Keratinocyte (primary cell): ENCODE measurements at regions not wholly inside any gene's neighbourhood (a gene's known extent, or its start where the extent isn't known, plus 50 kb on each side); places are given as distances from the start of the nearest gene placed in this dataset.

Experiments used
- DNase-seq: peaks from one replicate; pipeline ENCODE4 v3.0.0-alpha.2; 2011; ENCODE audit warnings: low read depth, missing footprints, low spot score
- FAIRE-seq: peaks from 2 replicates; lab custom pipeline; 2011; peaks lifted over from hg19 to GRCh38; lab: Jason Lieb, UNC
- H2AFZ ChIP-seq: 2 replicates; pipeline ENCODE4 v1.6.0; 2012; ENCODE audit warnings: low read length, control low read depth, inconsistent platforms; ENCODE audit not compliant: control insufficient read depth
- H3K27ac ChIP-seq: 2 replicates; pipeline ENCODE4 v1.5.1; 2011; ENCODE audit warnings: low read length; ENCODE audit not compliant: control insufficient read depth, insufficient read depth
- H3K27me3 ChIP-seq: 3 replicates; pipeline ENCODE4 v1.6.0; 2011; ENCODE audit warnings: low read length; ENCODE audit not compliant: control insufficient read depth, insufficient read depth; ENCODE audit errors: extremely low read depth
- H3K36me3 ChIP-seq, 2 experiments: 2 replicates in 1 of 2; 3 replicates in 1 of 2; pipeline ENCODE4 v1.5.1; 2011; ENCODE audit warnings: low read length in 2 of 2, mild to moderate bottlenecking in 1 of 2; ENCODE audit not compliant: control insufficient read depth in 2 of 2, insufficient read depth in 2 of 2; ENCODE audit errors: extremely low read depth in 1 of 2
- H3K4me1 ChIP-seq: 3 replicates; pipeline ENCODE4 v1.5.1; 2011; ENCODE audit warnings: low read length; ENCODE audit not compliant: control insufficient read depth, insufficient read depth; ENCODE audit errors: extremely low read depth
- H3K4me2 ChIP-seq: 3 replicates; pipeline ENCODE4 v1.6.0; 2011; ENCODE audit warnings: low read depth, low read length; ENCODE audit not compliant: control insufficient read depth, insufficient read depth; ENCODE audit errors: extremely low read depth
- H3K4me3 ChIP-seq, 3 experiments: fragments of 200-600 bp in 1 of 3; sonication (generic) in 1 of 3; 2 replicates in 2 of 3; 3 replicates in 1 of 3; pipeline ENCODE4 v1.5.1; 2011 to 2016; ENCODE audit warnings: low read length in 3 of 3, mild to moderate bottlenecking in 3 of 3, control low read depth in 2 of 3, inconsistent platforms in 1 of 3, low read depth in 1 of 3, mixed read lengths in 1 of 3, mixed run types in 1 of 3, moderate library complexity in 1 of 3; ENCODE audit not compliant: control insufficient read depth in 2 of 3, insufficient read depth in 2 of 3; ENCODE audit errors: extremely low read depth in 1 of 3
- H3K79me2 ChIP-seq: 2 replicates; pipeline ENCODE4 v1.6.0; 2012; ENCODE audit warnings: low read length; ENCODE audit not compliant: control insufficient read depth, insufficient read depth
- H3K9ac ChIP-seq: 3 replicates; pipeline ENCODE4 v1.6.0; 2011; ENCODE audit warnings: low read length; ENCODE audit not compliant: control insufficient read depth, insufficient read depth; ENCODE audit errors: extremely low read depth
- H3K9me1 ChIP-seq: 3 replicates; pipeline ENCODE4 v1.6.0; 2011; ENCODE audit warnings: low read length; ENCODE audit not compliant: control insufficient read depth, insufficient read depth; ENCODE audit errors: extremely low read depth
- H3K9me3 ChIP-seq: 2 replicates; pipeline ENCODE4 v1.5.1; 2012; ENCODE audit warnings: low read depth, low read length; ENCODE audit not compliant: control insufficient read depth
- H4K20me1 ChIP-seq: 3 replicates; pipeline ENCODE4 v1.6.0; 2011; ENCODE audit warnings: low read length; ENCODE audit not compliant: control insufficient read depth, insufficient read depth; ENCODE audit errors: extremely low read depth
- CTCF ChIP-seq, 3 experiments: IDR thresholded peaks in 1 of 3; conservative IDR thresholded peaks in 1 of 3; optimal IDR thresholded peaks in 1 of 3; 2 replicates in 2 of 3; 3 replicates in 1 of 3; pipeline versions ENCODE3 to v1.5.1; 2011; ENCODE audit warnings: low read length in 3 of 3, mild to moderate bottlenecking in 3 of 3, moderate library complexity in 2 of 3, control low read depth in 1 of 3, inconsistent platforms in 1 of 3; ENCODE audit not compliant: insufficient read depth in 2 of 3; ENCODE audit errors: extremely low read depth in 1 of 3
- EZH2 ChIP-seq: IDR thresholded peaks from one replicate; pipeline ENCODE4 v1.6.1; 2012; ENCODE audit warnings: inconsistent platforms, mild to moderate bottlenecking, low read length, moderate library complexity
- dilution Hi-C: fragments of 300-500 bp; cut with MboI; formaldehyde crosslinking; loops from one replicate; pipeline ENCODE4 v1.7.0; 2020; ENCODE audit warnings: low sequenced_read_pairs; ENCODE audit not compliant: extremely low pct_ligation_motif_present

- Histone ChIP-seq H3K27ac (no peak overlapping the region), H3K79me2 (no peaks in the 10 kb centered on the region), H3K4me2 (no peak overlapping the region), H3K4me1 (no peaks in the 10 kb centered on the region), H3K9ac (no peak overlapping the region), H3K36me3 (no peaks in the 10 kb centered on the region), H3K9me3 (no peaks in the 10 kb centered on the region), H3K9me1 (no peaks in the 10 kb centered on the region), H3K4me3 (no peak overlapping the region), H4K20me1 (no peaks in the 10 kb centered on the region), H3K27me3 (peaks cover 3% of the 10 kb centered on the region), H2AFZ (no peak overlapping the region)
- no peak for DNase-seq
- dilution Hi-C loops = no loop called here
- no peak for TF ChIP-seq CTCF (optimal IDR thresholded peaks at IDR 0.05 in 1 of 3, IDR thresholded peaks at IDR 0.05 in 1 of 3, conservative IDR thresholded peaks at IDR 0.05 in 1 of 3; ENCODE audit: extremely low read depth in 1 of 3, insufficient read depth in 2 of 3, low read length in 3 of 3)
- TF ChIP-seq EZH2 = no peak
- no peak for FAIRE-seq
Measured at GRCh38 chr2:41949883-41950665, 97.7 kb upstream of the PKDCC start.

GRCh38 chr2:41950666-41950960 lies 97.2 kb upstream of the PKDCC start:
- no peaks in the 10 kb centered on the region for H3K79me2 ChIP-seq
- H3K9me3 ChIP-seq = no peaks in the 10 kb centered on the region
- H3K4me1 ChIP-seq = no peaks in the 10 kb centered on the region
- FAIRE-seq = no peak
- H3K27me3 ChIP-seq = peaks cover 3% of the 10 kb centered on the region
- no peak overlapping the region for H3K4me2 ChIP-seq
- dilution Hi-C loops = no loop called here
- no peaks in the 10 kb centered on the region for H4K20me1 ChIP-seq
- H3K9me1 ChIP-seq = no peaks in the 10 kb centered on the region
- H3K4me3 ChIP-seq = no peak overlapping the region
- H3K9ac ChIP-seq = no peak overlapping the region
- TF ChIP-seq CTCF (optimal IDR thresholded peaks at IDR 0.05 in 1 of 3, IDR thresholded peaks at IDR 0.05 in 1 of 3, conservative IDR thresholded peaks at IDR 0.05 in 1 of 3; ENCODE audit: extremely low read depth in 1 of 3, insufficient read depth in 2 of 3, low read length in 3 of 3) (no peak), EZH2 (no peak)
- H2AFZ ChIP-seq = no peak overlapping the region
- no peak overlapping the region for H3K27ac ChIP-seq
- H3K36me3 ChIP-seq = no peaks in the 10 kb centered on the region
- DNase-seq = no peak
